SH-SY5Y (cell line): ENCODE measurements at regions not wholly inside any gene's neighbourhood (a gene's known extent, or its start where the extent isn't known, plus 50 kb on each side); places are given as distances from the start of the nearest gene placed in this dataset.

ENCODE experiments used
- GATA2 ChIP-seq: IDR thresholded peaks from 2 replicates; pipeline ENCODE4 v1.6.1; 2011; ENCODE audit warnings: mild to moderate bottlenecking, low read depth, low read length
- GATA3 ChIP-seq: IDR thresholded peaks from 2 replicates; pipeline ENCODE4 v1.6.1; 2011; ENCODE audit warnings: low read depth, mild to moderate bottlenecking, low read length, moderate library complexity

- TF ChIP-seq GATA2, result no peak
- no peak for TF ChIP-seq GATA3
These were observed 758.4 kb upstream of the TMEFF2 start for GRCh38 chr2:192953116-192953515.
